HG03025 (cell line): ENCODE measurements at regions not wholly inside any gene's neighbourhood (a gene's known extent, or its start where the extent isn't known, plus 50 kb on each side); places are given as distances from the start of the nearest gene placed in this dataset.

Experiments
- ATAC-seq: cut with Tn5 transposase; IDR thresholded peaks from one replicate; pipeline ENCODE4 v1.9.1; 2021; ENCODE audit warnings: mild to moderate bottlenecking, moderate library complexity; ENCODE audit not compliant: unreplicated experiment, low FRiP score

DNA sequence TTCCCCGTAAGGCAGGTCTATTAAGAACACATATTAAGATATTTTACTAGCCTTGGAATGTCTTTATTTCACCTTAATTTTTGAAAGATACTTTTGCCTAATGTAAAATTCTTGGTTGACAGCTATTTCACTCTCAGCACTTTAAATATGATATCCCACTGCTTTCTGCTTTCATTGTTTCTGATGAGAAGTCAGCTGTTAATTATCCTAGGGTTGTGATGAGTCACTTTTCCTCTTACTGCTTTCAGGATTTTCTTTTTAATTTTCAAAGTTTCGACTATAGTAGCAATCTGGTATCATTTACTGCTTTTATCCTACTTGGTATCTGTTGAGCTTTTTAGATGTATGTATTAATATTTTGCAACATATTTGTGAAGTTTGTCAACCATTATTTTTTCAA, 578.9 kb upstream of the ATP2B1 start:
- ATAC-seq = no peak

DNA sequence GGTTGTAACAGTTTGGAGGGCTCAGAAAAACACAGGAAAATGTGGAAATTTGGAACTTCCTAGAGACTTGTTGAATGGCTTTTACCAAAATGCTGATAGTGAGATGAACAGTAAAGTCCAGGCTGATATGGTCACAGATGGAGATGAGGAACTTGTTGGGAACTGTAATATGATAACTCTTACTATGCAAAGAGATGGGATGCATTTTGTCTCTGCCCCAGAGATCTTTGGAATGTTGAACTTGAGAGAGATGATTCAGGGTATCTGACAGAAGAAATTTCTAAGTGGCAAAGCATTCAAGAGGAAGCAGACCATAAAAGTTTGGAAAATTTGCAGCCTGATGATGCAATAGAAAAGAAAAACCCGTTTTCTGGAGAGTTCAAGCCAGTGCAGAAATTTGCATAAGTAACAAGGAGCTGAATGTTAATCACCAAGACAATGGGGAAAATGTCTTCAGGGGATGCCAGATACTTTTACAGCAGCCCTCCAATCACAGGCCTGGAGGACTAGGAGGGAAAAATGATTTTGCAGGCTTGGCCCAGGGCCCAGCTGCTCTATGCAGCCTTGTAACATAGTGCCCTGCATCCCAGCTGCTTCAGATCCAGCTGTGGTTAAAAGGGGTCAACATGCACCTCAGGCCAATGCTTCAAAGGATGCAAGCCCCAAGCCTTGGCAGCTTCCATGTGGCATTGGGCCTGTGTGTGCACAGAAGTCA, 572.7 kb upstream of the ATP2B1 start:
- ATAC-seq = no peak

DNA sequence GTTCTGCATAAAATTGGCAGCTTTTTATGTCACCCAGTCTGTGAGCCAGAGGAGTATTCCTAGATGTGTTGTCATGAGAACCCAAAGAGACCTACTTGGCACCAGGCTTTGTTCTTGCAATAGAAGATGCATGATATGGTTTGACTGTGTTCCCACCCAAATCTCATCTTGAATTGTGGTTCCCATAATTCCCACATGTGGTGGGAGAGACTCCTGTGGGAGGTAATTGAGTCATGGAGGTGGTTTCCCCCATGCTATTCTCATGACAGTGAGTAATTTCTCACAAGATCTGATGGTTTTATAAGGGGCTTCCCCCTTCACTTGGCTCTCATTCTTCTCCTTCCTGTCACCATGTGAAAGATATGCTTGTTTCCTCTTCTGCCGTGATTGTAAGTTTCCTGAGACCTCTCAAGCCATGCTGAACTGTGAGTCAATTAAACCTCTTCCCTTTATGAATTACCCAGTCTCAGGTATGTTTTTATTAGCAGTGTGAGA, 572.0 kb upstream of the ATP2B1 start:
- no peak for ATAC-seq

DNA sequence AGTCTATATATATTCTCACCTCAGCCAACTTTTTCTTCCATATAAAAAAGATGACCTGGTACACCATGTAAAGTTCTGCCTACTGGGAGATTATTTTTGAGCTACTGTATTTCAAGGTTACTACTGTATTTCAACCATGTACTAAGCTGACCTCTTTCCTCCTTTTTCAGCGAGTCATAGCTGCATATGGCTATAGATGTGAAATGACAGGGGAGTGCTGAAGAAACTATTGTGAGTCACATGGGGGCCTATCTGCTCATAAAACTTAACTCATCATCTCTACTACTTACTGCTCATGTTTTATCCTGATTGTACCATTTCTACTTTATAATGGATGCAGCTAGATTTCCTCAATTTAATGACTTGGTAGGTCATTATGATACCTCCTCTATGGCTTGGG, 571.4 kb upstream of the ATP2B1 start:
- ATAC-seq = no peak

DNA sequence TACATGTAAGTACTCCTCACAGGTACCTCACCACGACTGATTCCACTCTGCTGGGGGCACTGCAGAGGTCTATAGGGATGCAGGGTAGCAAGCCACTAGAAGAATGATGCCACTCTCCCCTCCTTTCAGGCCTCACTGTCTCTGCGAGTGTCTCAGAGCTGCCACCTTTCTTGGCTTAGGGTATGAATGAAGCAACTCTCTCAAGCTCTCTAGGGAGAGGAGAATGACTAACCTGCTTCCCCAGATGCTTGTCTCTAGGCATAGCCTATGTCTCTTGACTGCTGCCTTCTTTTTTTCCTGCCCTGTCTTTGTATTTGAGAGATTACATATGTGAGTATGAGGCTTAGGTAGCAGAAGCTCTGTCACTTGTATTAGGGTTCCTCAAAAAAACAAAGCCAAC, 566.5 kb upstream of the ATP2B1 start:
- ATAC-seq = no peak

DNA sequence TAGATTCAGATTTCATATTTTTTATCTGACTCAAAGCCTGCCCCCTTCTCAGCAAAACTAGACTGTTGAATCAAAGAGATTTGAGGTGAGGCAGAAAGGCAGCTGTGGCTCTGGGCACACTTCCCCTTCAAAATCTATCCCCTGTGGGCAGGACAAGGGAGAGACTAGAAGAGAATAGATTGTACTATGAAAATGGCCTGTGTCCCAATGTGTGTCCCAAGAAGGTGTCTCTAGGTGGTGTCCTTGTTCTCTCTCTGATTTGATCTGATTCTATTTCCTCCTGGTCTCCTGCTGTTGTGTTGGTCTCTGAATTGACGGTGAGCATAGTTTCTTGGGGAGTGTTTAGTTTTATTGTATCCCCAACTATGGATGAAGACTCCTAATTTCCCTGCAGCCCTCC, 565.8 kb upstream of the ATP2B1 start:
- ATAC-seq = no peak

DNA sequence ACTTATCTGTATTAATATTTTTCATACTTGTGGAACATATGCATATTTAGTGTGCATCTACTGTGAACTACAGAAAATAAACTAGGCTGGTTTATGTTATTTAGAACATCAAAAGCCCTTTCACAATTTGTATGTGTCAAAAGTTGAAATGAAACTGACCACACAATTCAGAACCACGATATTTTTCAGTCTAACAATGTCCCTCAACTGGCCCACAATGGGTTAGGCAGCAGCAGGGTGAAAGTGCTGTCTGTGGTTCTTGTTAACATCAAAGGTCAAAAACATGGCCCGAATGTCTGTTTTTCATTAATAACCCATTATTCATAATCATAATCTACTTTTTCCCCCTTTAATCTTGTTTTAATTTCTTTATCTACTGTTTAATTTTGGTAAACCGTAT, 559.9 kb upstream of the ATP2B1 start:
- ATAC-seq = no peak

DNA sequence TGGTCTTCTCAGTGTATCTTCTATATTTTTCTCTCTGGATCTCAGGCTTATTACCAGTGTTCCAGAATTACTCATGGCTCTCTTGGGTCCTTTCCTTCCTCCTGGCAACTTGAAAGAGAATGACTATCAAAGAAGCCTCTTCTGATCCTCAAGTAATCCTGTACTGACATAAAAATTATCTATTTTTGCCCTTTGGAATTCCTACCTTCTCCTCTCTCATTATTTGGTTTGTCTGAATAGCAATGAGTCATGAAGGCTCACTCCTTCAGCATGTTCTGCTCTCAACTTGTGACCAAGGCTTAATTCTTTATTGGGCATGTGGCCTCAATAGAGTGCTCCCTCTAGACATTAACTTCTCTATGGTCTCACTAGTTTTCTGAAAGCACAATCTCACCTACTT, 553.6 kb upstream of the ATP2B1 start:
- ATAC-seq = no peak

DNA sequence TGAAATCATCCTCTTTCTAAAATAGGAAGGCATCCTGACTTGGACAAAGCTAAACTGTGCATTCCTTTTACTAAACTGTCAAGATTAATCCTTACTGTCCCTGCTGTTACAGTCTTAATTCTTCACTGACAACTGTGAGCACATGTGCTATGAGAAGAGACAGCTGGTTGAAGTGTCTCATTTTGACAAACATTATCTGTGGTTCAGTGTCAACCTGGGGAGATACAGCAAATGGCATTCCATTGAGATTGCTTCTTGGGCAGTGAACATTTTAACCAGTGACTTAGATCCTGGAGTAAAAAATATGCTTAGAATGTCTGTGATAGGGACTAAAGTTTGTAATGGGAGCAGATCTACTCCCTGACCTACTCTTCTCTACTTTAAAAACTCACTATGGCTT, 552.6 kb upstream of the ATP2B1 start:
- no peak for ATAC-seq

DNA sequence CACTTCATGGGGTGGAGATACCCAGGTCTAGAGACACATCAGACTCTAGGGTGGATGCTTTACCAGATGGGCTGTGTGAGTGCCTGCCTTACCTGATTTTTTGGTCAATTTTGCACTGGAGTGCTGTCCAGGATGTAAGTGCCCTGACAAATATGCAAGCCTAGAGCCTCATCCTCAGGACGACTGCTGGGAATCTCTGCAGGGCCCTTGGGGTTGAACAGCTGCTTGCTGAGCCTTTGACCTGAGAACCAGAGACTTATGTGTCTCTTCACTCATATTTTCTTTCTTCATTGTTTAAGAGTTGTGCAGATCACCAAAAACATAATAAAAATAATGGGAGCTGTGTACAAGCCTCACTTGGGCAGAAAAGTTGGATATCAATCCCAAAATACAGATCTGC, 551.5 kb upstream of the ATP2B1 start:
- ATAC-seq = no peak

DNA sequence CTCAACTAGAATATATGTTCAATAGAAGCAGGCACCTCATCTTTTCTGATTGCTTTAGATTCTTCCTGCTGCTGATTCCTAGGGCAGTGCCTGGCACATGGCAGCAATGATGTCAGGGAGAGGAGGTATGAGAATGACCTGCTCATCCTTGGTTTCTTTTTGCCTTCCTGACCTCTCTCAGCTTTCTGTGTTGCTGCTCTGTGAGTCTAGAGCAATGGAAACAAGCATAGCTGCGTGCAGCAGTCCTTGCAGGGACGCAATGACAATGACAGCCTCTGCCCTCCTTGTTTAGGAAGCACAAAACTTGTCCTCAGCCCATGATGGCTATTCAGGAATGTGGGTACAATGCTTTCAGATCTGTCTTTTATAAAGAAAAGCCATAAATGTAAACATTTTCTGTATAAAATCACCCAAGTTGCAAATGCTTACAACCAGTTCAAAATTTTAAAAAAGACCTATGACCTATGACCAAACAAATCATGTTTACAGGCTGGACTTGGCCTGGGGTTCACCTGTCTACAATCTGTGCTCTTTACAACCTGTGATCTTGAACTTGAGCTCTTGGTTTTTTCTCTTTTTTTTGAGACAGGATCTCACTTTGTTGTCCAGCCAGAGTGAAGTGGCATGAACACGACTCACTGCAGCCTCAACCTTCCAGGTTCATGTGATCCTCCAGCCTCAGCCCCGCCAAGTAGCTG, 549.4 kb upstream of the ATP2B1 start:
- ATAC-seq = no peak

DNA sequence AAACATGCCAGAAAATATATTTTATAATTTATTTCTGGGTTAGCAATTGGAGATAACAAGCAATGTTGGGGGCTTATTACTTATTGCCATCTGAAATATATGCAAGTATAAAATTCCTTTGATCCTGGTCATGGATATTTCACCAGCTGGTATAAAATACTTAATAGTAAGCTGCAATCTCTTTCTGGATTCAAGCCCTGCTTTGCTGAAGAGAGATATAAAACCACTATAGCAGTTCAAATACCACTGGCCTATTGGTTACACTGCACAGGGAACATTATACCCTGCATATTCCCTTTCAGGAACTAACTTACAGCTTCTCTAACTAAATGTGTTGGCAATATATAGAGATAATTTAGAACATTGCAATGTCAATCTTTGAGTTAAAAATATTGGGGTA, 546.2 kb upstream of the ATP2B1 start:
- ATAC-seq = no peak

DNA sequence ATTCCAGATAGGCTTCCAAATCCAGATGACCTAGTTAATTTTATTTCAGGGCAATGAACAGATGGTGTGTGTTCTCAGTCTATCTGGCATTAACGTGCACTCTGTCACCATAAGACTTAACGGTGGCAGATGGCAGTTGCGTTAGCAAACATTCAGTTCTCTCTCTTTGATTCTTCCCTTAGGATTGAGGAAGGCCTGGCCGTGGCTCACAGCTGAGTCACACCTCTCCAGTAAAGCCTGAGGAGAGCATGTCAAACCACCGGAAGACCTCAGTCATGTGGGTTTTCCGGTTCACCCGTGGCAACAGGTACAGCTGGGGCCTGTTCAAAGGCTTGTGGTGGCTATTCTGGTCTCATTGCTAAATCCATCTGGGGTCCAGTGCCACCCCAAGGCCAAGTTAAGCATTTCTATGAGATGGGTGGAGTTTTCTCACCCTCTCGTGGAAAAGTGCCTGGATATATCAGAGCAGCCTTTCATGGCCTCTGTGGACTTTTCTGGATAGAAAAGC, 545.1 kb upstream of the ATP2B1 start:
- peak; percentile 100 for ATAC-seq

DNA sequence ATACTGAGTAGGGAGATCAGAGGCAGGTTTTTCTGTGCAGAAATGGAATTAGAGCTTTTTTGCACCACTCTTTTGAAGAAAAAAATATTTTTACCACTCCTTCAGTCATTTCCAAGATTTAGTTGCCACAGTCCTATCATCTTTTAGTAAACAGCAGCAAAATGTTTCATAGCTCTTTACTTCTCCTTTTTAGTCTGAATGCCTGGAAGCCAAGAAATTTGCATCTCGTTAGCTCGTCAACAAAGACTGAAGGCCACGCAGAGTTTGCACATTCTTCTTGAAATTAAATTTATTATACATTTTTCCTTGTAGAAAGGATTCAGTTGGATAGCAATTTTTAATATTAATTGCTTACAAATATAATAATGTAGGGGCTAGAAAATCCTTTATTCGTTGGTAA, 544.5 kb upstream of the ATP2B1 start:
- no peak for ATAC-seq

DNA sequence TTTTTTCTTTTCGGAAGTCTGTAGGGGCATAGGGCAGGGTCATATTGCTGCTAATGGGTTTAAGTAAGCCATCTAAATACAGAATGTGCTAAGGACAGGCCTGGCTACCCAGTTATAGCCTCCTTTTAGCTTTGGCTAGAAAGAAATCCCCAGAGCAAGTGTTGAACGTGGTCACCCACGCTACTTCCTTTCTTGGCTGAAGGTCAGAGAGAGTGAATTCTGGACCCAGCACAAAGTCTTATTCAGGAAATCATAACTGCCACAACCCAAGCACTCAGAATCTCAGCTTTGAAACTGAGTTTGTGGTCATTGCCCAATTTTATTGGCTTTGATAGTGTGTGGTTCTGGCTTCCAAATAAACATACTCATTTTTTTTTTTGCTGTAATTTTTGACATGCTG, 542.1 kb upstream of the ATP2B1 start:
- ATAC-seq = no peak

DNA sequence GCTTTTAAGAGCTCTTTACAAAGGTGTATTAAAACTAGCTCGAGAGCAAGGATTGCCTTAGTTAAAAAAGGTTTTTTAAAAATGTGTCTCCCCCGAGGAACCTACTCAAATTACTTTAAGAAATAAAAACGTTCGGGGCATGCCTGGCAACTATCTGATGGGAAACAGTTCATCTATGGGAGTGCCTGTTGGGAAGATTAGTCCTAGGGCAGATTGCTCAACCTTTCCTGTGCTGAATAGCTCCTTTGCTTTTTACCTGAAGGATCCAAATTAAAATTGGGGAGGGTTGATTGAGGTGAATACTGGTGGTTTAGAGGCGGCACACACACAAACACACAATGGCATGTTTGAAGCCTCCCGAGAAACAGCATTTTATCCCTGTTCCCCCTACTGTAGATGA, 541.4 kb upstream of the ATP2B1 start:
- ATAC-seq = no peak

DNA sequence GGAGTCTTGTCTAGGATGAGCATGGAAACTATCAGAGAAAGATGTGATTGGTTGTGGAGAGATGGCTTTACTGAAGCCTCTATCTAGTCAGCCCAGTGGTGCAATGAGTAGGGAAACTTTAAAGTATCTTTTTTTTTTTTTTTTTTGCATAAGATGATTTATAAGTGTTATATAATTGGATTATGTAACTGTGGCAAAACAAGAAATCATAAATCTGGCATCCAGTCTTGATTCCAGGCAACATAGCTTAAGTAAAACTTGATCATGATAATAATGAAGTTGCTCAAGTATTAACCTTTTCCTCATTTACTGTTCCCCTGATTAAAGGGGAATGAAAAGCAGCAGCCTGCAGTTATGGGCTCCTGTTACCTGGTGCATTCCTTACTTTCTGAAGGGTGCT, 538.0 kb upstream of the ATP2B1 start:
- no peak for ATAC-seq

DNA sequence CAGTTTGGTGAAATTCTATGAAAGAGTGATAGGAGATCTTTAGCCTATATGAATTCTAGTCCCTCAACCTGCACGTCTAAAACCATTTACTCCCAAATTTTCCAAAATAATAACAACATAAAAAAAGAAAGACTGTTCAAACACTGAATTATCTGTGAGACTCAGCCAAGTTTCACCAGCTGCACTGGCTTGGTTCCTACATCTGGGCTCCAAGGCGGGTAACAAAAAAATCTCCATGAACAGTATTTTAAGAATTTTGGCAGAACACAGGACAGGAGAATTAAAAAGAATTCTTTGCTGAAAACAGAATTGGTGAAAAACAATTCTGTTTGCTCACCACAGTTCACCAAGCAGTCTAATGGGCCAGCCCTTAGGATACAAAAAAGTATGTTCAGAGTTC, 536.8 kb upstream of the ATP2B1 start:
- no peak for ATAC-seq

DNA sequence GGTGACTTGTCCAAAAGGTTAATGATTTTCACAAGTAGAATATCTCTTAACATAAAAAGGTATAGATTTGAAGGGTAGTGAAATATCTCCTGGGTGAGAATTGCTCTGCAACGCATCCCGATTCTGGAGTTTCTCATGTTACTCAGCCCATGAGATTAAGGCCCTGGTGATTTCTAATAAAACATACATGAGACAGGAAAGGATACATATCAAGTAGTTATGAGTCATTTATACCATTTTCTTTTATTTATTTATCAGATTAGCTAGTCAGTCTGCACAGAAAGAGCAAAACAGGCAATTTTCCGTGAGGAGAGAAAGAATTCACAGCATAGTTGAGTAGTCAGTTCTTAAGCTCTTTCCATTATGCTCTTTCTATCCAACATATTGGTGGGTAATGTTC, 535.6 kb upstream of the ATP2B1 start:
- no peak for ATAC-seq

DNA sequence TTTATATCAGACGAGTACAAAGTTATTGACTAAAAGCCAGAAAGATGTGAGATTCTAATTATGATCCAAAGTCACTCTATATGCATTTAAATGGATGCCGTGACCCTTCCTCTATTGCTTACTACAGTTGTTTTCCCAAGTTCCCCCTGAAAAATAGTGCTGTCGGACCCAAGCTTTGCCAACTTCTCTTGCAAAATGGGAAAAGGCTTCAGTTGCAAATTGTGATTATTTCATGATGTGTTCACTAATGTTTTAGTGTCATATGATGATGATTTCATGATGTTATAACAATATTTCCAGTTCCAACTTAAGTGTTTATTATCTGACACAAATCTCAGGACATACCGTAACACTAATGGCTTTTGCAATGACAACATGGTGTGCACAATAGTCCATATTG, 534.6 kb upstream of the ATP2B1 start:
- no peak for ATAC-seq

DNA sequence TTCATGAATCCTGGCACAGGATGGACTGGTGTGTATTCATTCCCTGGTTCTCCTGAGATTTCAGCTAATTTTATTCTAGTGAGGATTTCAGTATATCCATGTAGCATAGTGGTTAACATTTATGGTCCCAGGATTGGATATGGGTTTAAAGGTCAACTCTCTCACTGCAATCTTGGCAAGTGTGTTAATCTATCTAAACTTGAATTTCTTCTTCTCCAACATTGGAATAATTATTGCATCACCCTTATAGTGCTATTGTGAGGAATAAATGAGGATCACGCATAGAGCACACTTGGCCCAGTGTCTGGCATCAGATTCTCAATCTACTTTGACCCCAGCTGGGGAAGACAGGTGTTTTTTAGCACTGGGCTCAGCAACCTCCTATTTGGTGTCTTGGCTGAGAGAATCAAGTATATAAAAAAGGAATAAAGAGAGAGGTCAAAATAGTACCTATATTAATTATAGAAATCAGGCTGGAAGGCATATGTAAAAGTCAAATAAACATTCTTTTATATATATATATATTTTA, 531.2 kb upstream of the ATP2B1 start:
- ATAC-seq = no peak
